GM19372 (cell line): ENCODE measurements at regions not wholly inside any gene's neighbourhood (a gene's known extent, or its start where the extent isn't known, plus 50 kb on each side); places are given as distances from the start of the nearest gene placed in this dataset.

Experiments used
- ATAC-seq: cut with Tn5 transposase; IDR thresholded peaks from one replicate; pipeline ENCODE4 v1.9.1; 2021; ENCODE audit warnings: mild to moderate bottlenecking, low read depth, moderate library complexity; ENCODE audit not compliant: unreplicated experiment

GRCh38 chr14:98182393-98183055, 1089.5 kb downstream of the BCL11B start:
- ATAC-seq = no peak

GRCh38 chr14:98183556-98183955, 1088.4 kb downstream of the BCL11B start:
- no peak for ATAC-seq

- no peak for ATAC-seq
These were observed 1087.5 kb downstream of the BCL11B start for GRCh38 chr14:98184457-98184856.

GRCh38 chr14:98185036-98185435, 1087.0 kb downstream of the BCL11B start:
- ATAC-seq = no peak

GRCh38 chr14:98186140-98186539, 1085.9 kb downstream of the BCL11B start:
- no peak for ATAC-seq

GRCh38 chr14:98187281-98187680, 1084.7 kb downstream of the BCL11B start:
- no peak for ATAC-seq

- ATAC-seq = no peak
These were observed 1082.9 kb downstream of the BCL11B start for GRCh38 chr14:98189062-98189461.

- ATAC-seq = no peak
These were observed 1082.5 kb downstream of the BCL11B start for GRCh38 chr14:98189511-98189910.

GRCh38 chr14:98189944-98190343, 1082.1 kb downstream of the BCL11B start:
- ATAC-seq = no peak

GRCh38 chr14:98192946-98193345, 1079.1 kb downstream of the BCL11B start:
- no peak for ATAC-seq

- no peak for ATAC-seq
These were observed 1077.2 kb downstream of the BCL11B start for GRCh38 chr14:98194821-98195220.

- ATAC-seq = no peak
These were observed 1076.7 kb downstream of the BCL11B start for GRCh38 chr14:98195256-98195655.

- no peak for ATAC-seq
These were observed 1074.1 kb downstream of the BCL11B start for GRCh38 chr14:98197933-98198332.

GRCh38 chr14:98198385-98198784, 1073.6 kb downstream of the BCL11B start:
- peak; percentile 73 for ATAC-seq

GRCh38 chr14:98200601-98201000, 1071.4 kb downstream of the BCL11B start:
- no peak for ATAC-seq

GRCh38 chr14:98203421-98203820, 1068.6 kb downstream of the BCL11B start:
- ATAC-seq = no peak

GRCh38 chr14:98204139-98204538, 1067.9 kb downstream of the BCL11B start:
- no peak for ATAC-seq

- ATAC-seq = no peak
These were observed 1064.6 kb downstream of the BCL11B start for GRCh38 chr14:98207415-98207814.

- ATAC-seq = no peak
These were observed 1063.8 kb downstream of the BCL11B start for GRCh38 chr14:98208211-98208611.

GRCh38 chr14:98208943-98209342, 1063.1 kb downstream of the BCL11B start:
- ATAC-seq = no peak

GRCh38 chr14:98210045-98210672, 1061.8 kb downstream of the BCL11B start:
- no peak for ATAC-seq

- no peak for ATAC-seq
These were observed 1054.5 kb downstream of the BCL11B start for GRCh38 chr14:98217530-98217929.
